ENCODE measurements at regions not wholly inside any gene's neighbourhood (a gene's known extent, or its start where the extent isn't known, plus 50 kb on each side); places are given as distances from the start of the nearest gene placed in this dataset.

- TF ChIP-seq, protein P1, sequence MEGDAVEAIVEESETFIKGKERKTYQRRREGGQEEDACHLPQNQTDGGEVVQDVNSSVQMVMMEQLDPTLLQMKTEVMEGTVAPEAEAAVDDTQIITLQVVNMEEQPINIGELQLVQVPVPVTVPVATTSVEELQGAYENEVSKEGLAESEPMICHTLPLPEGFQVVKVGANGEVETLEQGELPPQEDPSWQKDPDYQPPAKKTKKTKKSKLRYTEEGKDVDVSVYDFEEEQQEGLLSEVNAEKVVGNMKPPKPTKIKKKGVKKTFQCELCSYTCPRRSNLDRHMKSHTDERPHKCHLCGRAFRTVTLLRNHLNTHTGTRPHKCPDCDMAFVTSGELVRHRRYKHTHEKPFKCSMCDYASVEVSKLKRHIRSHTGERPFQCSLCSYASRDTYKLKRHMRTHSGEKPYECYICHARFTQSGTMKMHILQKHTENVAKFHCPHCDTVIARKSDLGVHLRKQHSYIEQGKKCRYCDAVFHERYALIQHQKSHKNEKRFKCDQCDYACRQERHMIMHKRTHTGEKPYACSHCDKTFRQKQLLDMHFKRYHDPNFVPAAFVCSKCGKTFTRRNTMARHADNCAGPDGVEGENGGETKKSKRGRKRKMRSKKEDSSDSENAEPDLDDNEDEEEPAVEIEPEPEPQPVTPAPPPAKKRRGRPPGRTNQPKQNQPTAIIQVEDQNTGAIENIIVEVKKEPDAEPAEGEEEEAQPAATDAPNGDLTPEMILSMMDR (conservative IDR thresholded peaks at IDR 0.05): no peak
- no peak for TF ChIP-seq EZH2 (IDR thresholded peaks at IDR 0.05; ENCODE audit: low read depth)
Observed at GRCh38 chr9:81132318-81132717, 557.0 kb downstream of the TLE1 start.
